ENCODE measurements at regions not wholly inside any gene's neighbourhood (a gene's known extent, or its start where the extent isn't known, plus 50 kb on each side); places are given as distances from the start of the nearest gene placed in this dataset.
"Not testable (repeated sequence)": the region's sequence is repeated elsewhere in the genome, so short reads cannot be mapped to it uniquely, and the experiment has no call there.

- DNase-seq = no peak
Observed at GRCh38 chr11:57920971-57921370, 102.7 kb upstream of the OR9Q1 start.

GRCh38 chr11:57932105-57932504 lies 91.6 kb upstream of the OR9Q1 start:
- no peak for DNase-seq

GRCh38 chr11:57935402-57936049 lies 88.2 kb upstream of the OR9Q1 start:
- no peak for DNase-seq

- DNase-seq = no peak
Observed at GRCh38 chr11:57936050-57936418, 87.6 kb upstream of the OR9Q1 start.

- DNase-seq = no peak
Observed at GRCh38 chr11:57937431-57937830, 86.2 kb upstream of the OR9Q1 start.

GRCh38 chr11:57938351-57938750 lies 85.3 kb upstream of the OR9Q1 start:
- no peak for DNase-seq

GRCh38 chr11:57940044-57940756 lies 83.5 kb upstream of the OR9Q1 start:
- DNase-seq = no peak

- no peak for DNase-seq
Observed at GRCh38 chr11:57941875-57942274, 81.8 kb upstream of the OR9Q1 start.

GRCh38 chr11:57942808-57943207 lies 80.9 kb upstream of the OR9Q1 start:
- no peak for DNase-seq

- not testable (repeated sequence) for DNase-seq
Observed at GRCh38 chr11:57943766-57944165, 79.9 kb upstream of the OR9Q1 start.

GRCh38 chr11:57946628-57947027 lies 77.1 kb upstream of the OR9Q1 start:
- no peak for DNase-seq

- no peak for DNase-seq
Observed at GRCh38 chr11:57964660-57965059, 59.0 kb upstream of the OR9Q1 start.

- DNase-seq = no peak
Observed at GRCh38 chr11:57971272-57972012, 52.2 kb upstream of the OR9Q1 start.

- DNase-seq = no peak
Observed at GRCh38 chr11:57972013-57972367, 51.7 kb upstream of the OR9Q1 start.
